ENCODE measurements at regions not wholly inside any gene's neighbourhood (a gene's known extent, or its start where the extent isn't known, plus 50 kb on each side); places are given as distances from the start of the nearest gene placed in this dataset.

DNA sequence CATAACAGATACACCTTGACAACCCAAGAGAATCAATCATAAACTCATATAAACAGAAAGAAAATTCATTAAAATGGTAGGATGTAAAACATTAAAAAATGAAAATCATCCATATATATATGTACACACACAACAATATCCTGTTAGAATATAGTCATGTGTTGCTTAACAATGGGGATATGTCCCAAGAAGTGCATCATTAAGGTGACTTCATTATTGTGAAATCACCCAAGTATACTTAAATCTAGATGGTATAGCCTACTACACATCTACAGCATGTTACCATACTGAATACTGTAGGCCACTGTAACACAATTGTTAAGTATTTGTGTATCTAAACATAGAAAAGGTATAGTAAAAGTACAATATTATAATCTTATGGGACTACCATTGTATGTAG, 115.8 kb upstream of the TMEM168 start:
- peaks cover 4 to 8% (median 6%) of the 10 kb centered on the region in 4 donors for H3K4me1 Mint-ChIP-seq

DNA sequence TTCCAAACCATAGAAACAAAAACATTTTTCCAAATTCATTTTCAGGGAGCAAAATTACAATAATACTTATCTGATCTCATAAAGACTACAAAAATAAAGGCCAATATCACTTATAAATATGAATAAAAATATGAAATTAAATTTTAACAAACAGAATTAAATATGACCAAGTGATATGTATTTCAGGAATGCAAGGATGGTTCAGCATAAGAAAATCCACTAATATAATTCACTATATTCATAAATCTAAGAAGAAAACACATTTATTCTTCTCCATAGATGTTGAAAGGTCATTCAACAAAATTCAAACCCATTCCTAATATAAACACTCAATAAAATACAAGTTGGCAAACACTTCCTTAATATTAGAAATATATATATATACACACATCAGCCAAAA, 115.2 kb upstream of the TMEM168 start:
- CTCF ChIA-PET (ENCODE audit: partially characterized antibody) = no interaction called here

More for the DNA sequence above, 115.8 kb upstream of the TMEM168 start:
- no peak for DNase-seq
- no peaks in the 10 kb centered on the region for H3K36me3 ChIP-seq (ENCODE audit: insufficient read depth, low read length)
- H3K4me1 ChIP-seq (ENCODE audit: insufficient read depth, low read length) = no peaks in the 10 kb centered on the region
- Mint-ChIP-seq H3K27me3 (no peaks in the 10 kb centered on the region), H3K9me3 (peaks cover 2 to 32% (median 8%) of the 10 kb centered on the region in 8 donors), H3K27ac (no peak overlapping the region), H3K4me3 (no peak overlapping the region), H3K36me3 (peaks cover 35 to 62% of the 10 kb centered on the region in 2 donors)
- no peak overlapping the region for H3K4me3 ChIP-seq (ENCODE audit: low read length in 2 of 2)
- ChIA-PET POLR2A (ENCODE audit: partially characterized antibody) (interaction anchor here (0.7 kb wide), 1 partner anchor 15 kb away, joined by 4 read pairs; no protein-coding TSS in a partner anchor), CTCF (ENCODE audit: partially characterized antibody) (no interaction called here)
- no peaks in the 10 kb centered on the region for H3K27me3 ChIP-seq (ENCODE audit: insufficient read depth, low read length)
- H3K9me3 ChIP-seq (ENCODE audit: control insufficient read depth in 1 of 2, low read length in 2 of 2) = no peaks in the 10 kb centered on the region
- H3K27ac ChIP-seq (ENCODE audit: low read depth, low read length) = no peak overlapping the region
- intact Hi-C loops (cut with micrococcal nuclease) = no loop called here

DNA sequence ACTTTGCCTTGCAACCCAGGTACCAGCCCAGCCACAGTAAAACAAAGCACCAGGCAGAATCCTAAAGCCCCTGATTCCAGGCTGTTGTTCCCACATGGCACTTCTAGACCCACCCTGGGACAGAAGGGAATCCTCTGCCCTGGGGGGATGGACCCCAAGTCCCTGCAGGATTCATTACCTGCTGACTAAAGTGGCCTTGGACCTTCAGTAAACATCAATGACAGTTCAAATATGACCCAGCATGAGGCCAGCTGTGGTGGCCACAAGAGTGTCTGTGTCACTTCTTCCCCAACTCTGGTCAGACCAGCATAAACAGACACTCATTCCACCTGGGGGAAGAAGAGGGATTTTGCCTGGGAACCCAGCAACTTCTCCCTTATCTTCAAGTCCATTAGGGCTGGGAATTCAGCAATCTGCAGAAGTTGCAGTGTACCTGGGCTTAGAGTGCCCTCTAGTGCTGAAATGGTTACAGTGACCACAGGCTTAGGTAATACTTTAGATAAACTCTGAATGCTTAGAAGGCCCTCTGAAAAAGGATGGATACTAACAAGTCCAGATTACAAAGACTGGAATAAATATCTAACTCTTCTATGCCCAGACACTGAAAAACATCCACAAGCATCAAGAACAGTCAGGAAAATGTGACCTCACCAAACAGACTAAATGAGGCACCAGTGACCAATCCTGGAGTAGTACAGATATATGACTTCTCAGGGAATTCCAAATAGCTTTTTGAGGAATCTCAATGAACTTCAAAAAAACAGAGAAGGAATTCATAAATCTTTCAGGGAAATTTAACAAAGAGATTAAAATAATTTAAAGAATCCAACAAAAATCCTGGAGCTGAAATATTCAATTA, 108.5 kb upstream of the TMEM168 start:
- H3K4me3 Mint-ChIP-seq = no peak overlapping the region
- intact Hi-C loops (cut with micrococcal nuclease) = loop anchor here (1.0 to 5.0 kb wide), 2 partner anchors 348 to 1156 kb away; no protein-coding TSS in a partner anchor
- H3K4me1 ChIP-seq (ENCODE audit: insufficient read depth, low read length) = no peaks in the 10 kb centered on the region
- no peak overlapping the region for H3K27ac Mint-ChIP-seq
- H3K4me1 Mint-ChIP-seq = peaks cover 7 to 21% (median 13%) of the 10 kb centered on the region in 4 donors
- peaks cover 6% of the 10 kb centered on the region for H3K36me3 ChIP-seq (ENCODE audit: insufficient read depth, low read length)
- H3K4me3 ChIP-seq (ENCODE audit: low read length in 2 of 2) = no peak overlapping the region
- peaks cover 0 to 5% (median 0%) of the 10 kb centered on the region in 8 donors for H3K9me3 Mint-ChIP-seq
- CTCF ChIA-PET (ENCODE audit: partially characterized antibody) = interaction anchor here (0.9 to 1.2 kb wide), 6 partner anchors 9 to 1158 kb away, joined by 3 to 9 read pairs (median 3); a partner anchor contains a TSS
- H3K27me3 Mint-ChIP-seq = no peaks in the 10 kb centered on the region
- no peak overlapping the region for H3K27ac ChIP-seq (ENCODE audit: low read depth, low read length)
- POLR2A ChIA-PET (ENCODE audit: partially characterized antibody) = no interaction called here
- peak in 4 of 5 donors; percentile 22 to 32 (median 28) for DNase-seq
- H3K36me3 Mint-ChIP-seq = peaks cover 23 to 40% of the 10 kb centered on the region in 2 donors
- H3K9me3 ChIP-seq (ENCODE audit: control insufficient read depth in 1 of 2, low read length in 2 of 2) = no peaks in the 10 kb centered on the region
- no peaks in the 10 kb centered on the region for H3K27me3 ChIP-seq (ENCODE audit: insufficient read depth, low read length)

More for the DNA sequence above, 115.2 kb upstream of the TMEM168 start:
- Histone ChIP-seq H3K9me3 (ENCODE audit: control insufficient read depth in 1 of 2, low read length in 2 of 2) (no peaks in the 10 kb centered on the region), H3K4me1 (ENCODE audit: insufficient read depth, low read length) (no peaks in the 10 kb centered on the region), H3K27ac (ENCODE audit: low read depth, low read length) (no peak overlapping the region), H3K36me3 (ENCODE audit: insufficient read depth, low read length) (no peaks in the 10 kb centered on the region), H3K4me3 (ENCODE audit: low read length in 2 of 2) (no peak overlapping the region), H3K27me3 (ENCODE audit: insufficient read depth, low read length) (no peaks in the 10 kb centered on the region)
- no peak overlapping the region for H3K27ac Mint-ChIP-seq
- no peak overlapping the region for H3K4me3 Mint-ChIP-seq
- H3K27me3 Mint-ChIP-seq = no peaks in the 10 kb centered on the region
- H3K4me1 Mint-ChIP-seq = peaks cover 4 to 9% (median 6%) of the 10 kb centered on the region in 4 donors
- H3K9me3 Mint-ChIP-seq = peaks cover 3 to 28% (median 8%) of the 10 kb centered on the region in 8 donors
- intact Hi-C loops (cut with micrococcal nuclease) = no loop called here
- POLR2A ChIA-PET (ENCODE audit: partially characterized antibody) = no interaction called here
- DNase-seq = no peak
- peaks cover 30 to 61% of the 10 kb centered on the region in 2 donors for H3K36me3 Mint-ChIP-seq

DNA sequence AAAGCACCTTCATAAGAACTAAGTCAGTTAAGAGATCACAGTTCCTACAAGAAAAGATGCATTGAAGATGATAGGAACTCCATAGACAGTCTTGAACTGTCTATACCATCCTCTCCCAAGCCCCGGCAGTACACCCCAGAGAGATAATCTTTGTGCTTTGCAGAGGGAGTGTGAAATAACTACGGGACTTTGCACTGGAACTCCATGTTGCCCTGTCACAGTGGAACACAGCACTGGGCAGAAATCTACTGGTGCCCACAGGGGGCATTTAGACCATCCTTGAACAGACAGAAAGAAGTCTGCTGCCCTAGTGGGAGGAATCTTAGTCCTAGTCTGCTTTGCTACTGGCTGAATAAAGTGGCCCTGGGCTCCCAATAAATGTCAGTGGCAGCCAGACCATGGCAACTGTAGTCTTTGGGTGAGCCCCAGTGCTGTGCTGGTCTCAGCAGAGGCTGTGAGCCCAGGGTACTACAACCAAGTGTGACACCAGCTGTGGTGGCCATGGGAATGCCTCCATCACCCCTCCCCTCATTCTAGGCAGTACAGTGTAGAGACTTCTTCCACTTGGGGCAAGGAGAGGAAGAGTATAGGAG, 107.7 kb upstream of the TMEM168 start:
- no peaks in the 10 kb centered on the region for H3K4me1 ChIP-seq (ENCODE audit: insufficient read depth, low read length)
- peaks cover 6% of the 10 kb centered on the region for H3K36me3 ChIP-seq (ENCODE audit: insufficient read depth, low read length)
- no peak overlapping the region for H3K4me3 Mint-ChIP-seq
- H3K36me3 Mint-ChIP-seq = peaks cover 26 to 40% of the 10 kb centered on the region in 2 donors
- H3K9me3 ChIP-seq (ENCODE audit: control insufficient read depth in 1 of 2, low read length in 2 of 2) = no peaks in the 10 kb centered on the region
- H3K27me3 ChIP-seq (ENCODE audit: insufficient read depth, low read length) = no peaks in the 10 kb centered on the region
- ChIA-PET CTCF (ENCODE audit: partially characterized antibody) (interaction anchor here (1.2 kb wide), 1 partner anchor 28 kb away, joined by 5 read pairs; no protein-coding TSS in a partner anchor), POLR2A (ENCODE audit: partially characterized antibody) (no interaction called here)
- no peak for DNase-seq
- no peaks in the 10 kb centered on the region for H3K27me3 Mint-ChIP-seq
- no peak overlapping the region for H3K27ac ChIP-seq (ENCODE audit: low read depth, low read length)
- peaks cover 7 to 21% (median 10%) of the 10 kb centered on the region in 4 donors for H3K4me1 Mint-ChIP-seq
- intact Hi-C loops (cut with micrococcal nuclease) = loop anchor here (1.0 to 5.0 kb wide), 2 partner anchors 348 to 1156 kb away; no protein-coding TSS in a partner anchor
- H3K4me3 ChIP-seq (ENCODE audit: low read length in 2 of 2) = no peak overlapping the region
- H3K27ac Mint-ChIP-seq = no peak overlapping the region
- peaks cover 0 to 5% (median 0%) of the 10 kb centered on the region in 8 donors for H3K9me3 Mint-ChIP-seq

DNA sequence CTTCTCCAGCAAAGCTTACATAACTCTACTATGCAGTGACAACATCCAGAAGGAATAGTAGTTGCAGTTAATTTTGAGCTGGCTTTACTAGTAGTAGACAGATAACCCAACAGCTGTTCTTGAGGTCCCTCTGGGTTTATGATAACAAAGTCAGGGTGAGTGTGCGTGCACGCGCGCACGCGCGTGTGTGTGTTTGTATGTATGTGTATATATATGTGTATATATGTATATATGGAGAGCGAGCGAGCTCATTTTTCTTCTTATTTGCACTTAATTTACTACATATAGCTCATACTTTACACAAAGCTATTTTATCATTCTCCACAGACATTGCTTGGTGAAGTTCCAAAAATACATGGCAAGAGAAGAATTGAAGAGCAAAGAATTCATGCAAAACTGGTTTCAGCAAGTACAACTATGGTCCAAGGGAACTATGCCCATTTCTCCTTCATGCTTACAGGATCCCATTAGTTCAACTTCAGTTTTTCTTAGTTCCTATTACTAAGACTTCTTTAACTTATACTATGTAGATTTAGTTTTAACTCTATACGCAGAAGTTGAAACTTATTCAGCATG, 105.9 kb upstream of the TMEM168 start:
- intact Hi-C loops (cut with micrococcal nuclease) = loop anchor here (5.0 kb wide), 1 partner anchor 1154 kb away; no protein-coding TSS in a partner anchor
- Mint-ChIP-seq H3K27ac (no peak overlapping the region), H3K4me1 (peaks cover 9 to 19% (median 14%) of the 10 kb centered on the region in 4 donors), H3K27me3 (no peaks in the 10 kb centered on the region), H3K9me3 (peaks cover 0 to 5% (median 0%) of the 10 kb centered on the region in 8 donors), H3K4me3 (no peak overlapping the region), H3K36me3 (peaks cover 30 to 46% of the 10 kb centered on the region in 2 donors)
- ChIA-PET POLR2A (ENCODE audit: partially characterized antibody) (no interaction called here), CTCF (ENCODE audit: partially characterized antibody) (interaction anchor here (0.9 to 1.9 kb wide), 2 partner anchors 27 to 346 kb away, joined by 3 to 10 read pairs; no protein-coding TSS in a partner anchor)
- H3K27me3 ChIP-seq (ENCODE audit: insufficient read depth, low read length) = no peaks in the 10 kb centered on the region
- no peak for DNase-seq
- H3K4me3 ChIP-seq (ENCODE audit: low read length in 2 of 2) = no peak overlapping the region
- H3K4me1 ChIP-seq (ENCODE audit: insufficient read depth, low read length) = no peaks in the 10 kb centered on the region
- peaks cover 6% of the 10 kb centered on the region for H3K36me3 ChIP-seq (ENCODE audit: insufficient read depth, low read length)
- H3K9me3 ChIP-seq (ENCODE audit: control insufficient read depth in 1 of 2, low read length in 2 of 2) = no peaks in the 10 kb centered on the region
- H3K27ac ChIP-seq (ENCODE audit: low read depth, low read length) = no peak overlapping the region

DNA sequence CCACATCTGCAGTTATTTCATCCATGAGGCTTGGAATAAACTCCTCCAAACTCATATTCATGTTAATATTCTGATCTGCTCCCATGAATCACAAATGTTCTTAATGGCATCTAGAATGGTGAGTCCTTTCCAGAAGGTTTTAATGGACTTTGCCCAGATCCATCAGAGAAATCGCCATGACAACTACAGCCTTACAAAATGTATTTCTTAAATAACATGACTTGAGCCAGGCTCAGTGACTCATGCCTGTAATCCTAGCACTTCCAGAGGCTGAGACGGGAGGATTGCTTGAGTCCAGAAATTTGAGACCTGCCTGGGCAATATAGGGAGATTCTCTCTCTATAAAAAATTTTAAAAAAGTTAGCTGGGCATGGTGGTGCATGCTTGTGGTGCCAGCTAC, 102.1 kb upstream of the TMEM168 start:
- DNase-seq = no peak
- Mint-ChIP-seq H3K27me3 (no peaks in the 10 kb centered on the region), H3K36me3 (peaks cover 40 to 44% of the 10 kb centered on the region in 2 donors), H3K4me1 (peaks cover 4 to 12% (median 9%) of the 10 kb centered on the region in 4 donors), H3K27ac (no peak overlapping the region), H3K9me3 (no peaks in the 10 kb centered on the region), H3K4me3 (no peak overlapping the region)
- Histone ChIP-seq H3K27me3 (ENCODE audit: insufficient read depth, low read length) (no peaks in the 10 kb centered on the region), H3K27ac (ENCODE audit: low read depth, low read length) (no peak overlapping the region), H3K4me1 (ENCODE audit: insufficient read depth, low read length) (peaks cover 6% of the 10 kb centered on the region), H3K4me3 (ENCODE audit: low read length in 2 of 2) (no peak overlapping the region), H3K9me3 (ENCODE audit: control insufficient read depth in 1 of 2, low read length in 2 of 2) (no peaks in the 10 kb centered on the region), H3K36me3 (ENCODE audit: insufficient read depth, low read length) (peaks cover 6% of the 10 kb centered on the region)
- ChIA-PET POLR2A (ENCODE audit: partially characterized antibody) (no interaction called here), CTCF (ENCODE audit: partially characterized antibody) (no interaction called here)
- intact Hi-C loops (cut with micrococcal nuclease) = no loop called here

DNA sequence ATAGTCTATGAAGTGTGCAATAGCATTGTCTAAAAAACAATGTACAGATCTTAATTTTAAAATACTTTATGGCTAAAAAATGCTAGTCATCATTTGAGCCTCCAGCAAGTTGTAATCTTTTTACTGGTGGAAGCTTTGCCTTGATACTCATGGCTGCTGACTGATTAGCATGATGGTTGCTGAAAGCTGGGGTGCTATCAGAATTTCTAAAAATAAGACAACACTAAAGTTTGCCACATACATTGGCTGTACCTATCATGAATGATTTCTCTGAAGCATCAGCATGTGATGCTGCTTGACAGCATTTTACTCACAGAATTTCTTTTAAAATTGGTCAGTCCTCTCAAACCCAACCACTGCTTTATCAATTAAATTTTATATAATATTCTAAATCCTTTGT, 101.5 kb upstream of the TMEM168 start:
- no peaks in the 10 kb centered on the region for H3K9me3 Mint-ChIP-seq
- ChIA-PET CTCF (ENCODE audit: partially characterized antibody) (no interaction called here), POLR2A (ENCODE audit: partially characterized antibody) (interaction anchor here (0.6 kb wide), 1 partner anchor 14 kb away, joined by 4 read pairs; no protein-coding TSS in a partner anchor)
- no peak overlapping the region for H3K27ac Mint-ChIP-seq
- no peaks in the 10 kb centered on the region for H3K27me3 Mint-ChIP-seq
- peaks cover 6% of the 10 kb centered on the region for H3K4me1 ChIP-seq (ENCODE audit: insufficient read depth, low read length)
- intact Hi-C loops (cut with micrococcal nuclease) = no loop called here
- no peak overlapping the region for H3K27ac ChIP-seq (ENCODE audit: low read depth, low read length)
- H3K36me3 ChIP-seq (ENCODE audit: insufficient read depth, low read length) = peaks cover 6% of the 10 kb centered on the region
- H3K36me3 Mint-ChIP-seq = peaks cover 43 to 45% of the 10 kb centered on the region in 2 donors
- H3K4me3 ChIP-seq (ENCODE audit: low read length in 2 of 2) = no peak overlapping the region
- H3K27me3 ChIP-seq (ENCODE audit: insufficient read depth, low read length) = no peaks in the 10 kb centered on the region
- no peak overlapping the region for H3K4me3 Mint-ChIP-seq
- peaks cover 4 to 11% (median 7%) of the 10 kb centered on the region in 4 donors for H3K4me1 Mint-ChIP-seq
- H3K9me3 ChIP-seq (ENCODE audit: control insufficient read depth in 1 of 2, low read length in 2 of 2) = no peaks in the 10 kb centered on the region
- DNase-seq = no peak

Data from CD4-positive, alpha-beta memory T cell (primary cell).